GM18508 (cell line): ENCODE measurements at regions not wholly inside any gene's neighbourhood (a gene's known extent, or its start where the extent isn't known, plus 50 kb on each side); places are given as distances from the start of the nearest gene placed in this dataset.

Source experiments
- ATAC-seq: cut with Tn5 transposase; IDR thresholded peaks from one replicate; pipeline ENCODE4 v1.9.1; 2021; ENCODE audit warnings: moderate number of reproducible peaks; ENCODE audit not compliant: insufficient read depth, unreplicated experiment

GRCh38 chr6:16871047-16871446 lies 109.8 kb upstream of the ATXN1 start:
- ATAC-seq: no peak

- ATAC-seq: no peak
Observed at GRCh38 chr6:16868968-16869367, 107.7 kb upstream of the ATXN1 start.

- ATAC-seq: no peak
Observed at GRCh38 chr6:16857969-16858592, 96.8 kb upstream of the ATXN1 start.

GRCh38 chr6:16855460-16855859 lies 94.2 kb upstream of the ATXN1 start:
- ATAC-seq: no peak

- ATAC-seq: no peak
Observed at GRCh38 chr6:16854986-16855385, 93.7 kb upstream of the ATXN1 start.

- no peak for ATAC-seq
Observed at GRCh38 chr6:16852671-16853070, 91.4 kb upstream of the ATXN1 start.

GRCh38 chr6:16851758-16852157 lies 90.5 kb upstream of the ATXN1 start:
- no peak for ATAC-seq

GRCh38 chr6:16851044-16851540 lies 89.8 kb upstream of the ATXN1 start:
- ATAC-seq: no peak

- ATAC-seq: no peak
Observed at GRCh38 chr6:16850681-16851026, 89.4 kb upstream of the ATXN1 start.

GRCh38 chr6:16849988-16850680 lies 88.9 kb upstream of the ATXN1 start:
- ATAC-seq: no peak

GRCh38 chr6:16849280-16849987 lies 88.2 kb upstream of the ATXN1 start:
- ATAC-seq: no peak

- no peak for ATAC-seq
Observed at GRCh38 chr6:16846399-16846778, 85.1 kb upstream of the ATXN1 start.

- no peak for ATAC-seq
Observed at GRCh38 chr6:16844183-16844582, 82.9 kb upstream of the ATXN1 start.

- no peak for ATAC-seq
Observed at GRCh38 chr6:16842676-16843075, 81.4 kb upstream of the ATXN1 start.

- no peak for ATAC-seq
Observed at GRCh38 chr6:16841241-16841640, 80.0 kb upstream of the ATXN1 start.

- no peak for ATAC-seq
Observed at GRCh38 chr6:16840725-16841124, 79.5 kb upstream of the ATXN1 start.

GRCh38 chr6:16840291-16840690 lies 79.0 kb upstream of the ATXN1 start:
- ATAC-seq: no peak

- no peak for ATAC-seq
Observed at GRCh38 chr6:16839631-16840179, 78.4 kb upstream of the ATXN1 start.

GRCh38 chr6:16837217-16837972 lies 76.1 kb upstream of the ATXN1 start:
- ATAC-seq: no peak

GRCh38 chr6:16836144-16836981 lies 75.1 kb upstream of the ATXN1 start:
- ATAC-seq: peak; percentile 61
